ENCODE measurements at regions not wholly inside any gene's neighbourhood (a gene's known extent, or its start where the extent isn't known, plus 50 kb on each side); places are given as distances from the start of the nearest gene placed in this dataset.

DNA sequence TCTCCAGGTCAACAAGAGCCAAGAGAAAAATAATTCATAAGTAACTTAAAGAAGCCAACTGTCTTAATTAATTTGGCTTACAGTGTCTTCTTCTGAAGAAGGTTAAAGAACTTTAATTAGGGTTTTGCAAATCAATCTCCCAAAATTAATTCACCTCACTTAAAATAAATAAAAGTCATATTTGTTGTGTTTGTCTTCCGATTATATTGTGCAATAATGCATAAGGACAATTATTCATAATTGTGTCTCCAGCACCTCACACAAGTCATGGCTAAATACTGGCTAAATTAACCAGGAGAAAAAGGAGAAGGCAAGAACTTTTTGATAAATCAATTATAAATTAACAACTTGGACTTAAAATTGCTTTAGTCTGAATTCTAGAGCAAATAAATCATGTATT, 899.0 kb upstream of the NR2F2 start:
- Histone ChIP-seq H3K36me3 (ENCODE audit: insufficient read depth, low read length) (no peaks in the 10 kb centered on the region), H3K9ac (ENCODE audit: low read depth, low read length) (no peak overlapping the region), H3K4me1 (ENCODE audit: insufficient read depth, low read length) (no peaks in the 10 kb centered on the region), H3K9me3 (ENCODE audit: control insufficient read depth, insufficient read depth, low read length) (no peaks in the 10 kb centered on the region)

DNA sequence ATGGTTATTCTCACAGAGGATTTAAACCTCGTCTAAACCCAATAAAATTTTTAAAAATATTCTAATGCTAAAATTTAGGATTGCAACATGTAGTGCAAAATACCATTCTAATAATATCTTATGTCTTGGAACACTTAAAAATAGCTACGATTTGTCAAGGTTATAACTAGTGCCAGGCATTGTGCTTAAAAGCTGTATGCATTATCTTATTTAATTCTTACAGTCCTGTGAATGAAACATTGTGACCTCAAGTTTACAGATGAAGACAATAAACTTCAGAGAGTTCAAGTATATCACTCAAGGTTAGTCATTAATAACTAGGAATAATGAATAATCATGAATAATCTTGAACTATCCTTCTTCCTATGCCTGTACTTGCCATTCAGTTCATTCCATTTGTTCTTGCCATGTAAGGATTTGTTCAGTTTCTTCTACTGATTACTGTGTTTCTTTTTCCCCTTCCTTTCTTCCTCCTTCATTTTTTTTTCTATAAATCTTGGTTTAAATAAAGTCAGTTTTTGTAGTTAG, 897.6 kb upstream of the NR2F2 start:
- Histone ChIP-seq H3K9ac (ENCODE audit: low read depth, low read length) (no peak overlapping the region), H3K4me1 (ENCODE audit: insufficient read depth, low read length) (no peaks in the 10 kb centered on the region), H3K9me3 (ENCODE audit: control insufficient read depth, insufficient read depth, low read length) (no peaks in the 10 kb centered on the region), H3K36me3 (ENCODE audit: insufficient read depth, low read length) (no peaks in the 10 kb centered on the region)

DNA sequence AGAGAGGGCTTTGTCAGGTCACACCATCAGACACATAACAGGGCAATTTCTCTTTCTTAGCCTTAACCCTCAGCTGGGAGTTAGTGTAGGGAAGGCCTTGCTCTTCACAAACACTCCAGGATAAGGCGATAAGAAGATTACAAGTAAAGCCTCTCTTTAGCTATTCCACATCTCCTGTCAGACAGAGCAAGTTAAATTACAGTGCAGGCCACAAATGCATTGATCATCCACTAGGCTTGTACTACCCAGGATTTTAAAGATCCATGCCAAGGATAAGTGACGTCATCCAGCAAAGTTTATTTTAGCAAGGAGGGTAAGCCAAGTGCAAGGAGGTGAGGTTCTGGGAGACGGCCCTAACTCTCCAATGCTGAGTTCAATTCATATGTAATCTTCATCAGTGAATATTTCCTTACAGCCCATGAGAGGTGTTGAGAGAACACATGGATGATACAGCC, 890.6 kb upstream of the NR2F2 start:
- H3K9me3 ChIP-seq (ENCODE audit: control insufficient read depth, insufficient read depth, low read length): no peaks in the 10 kb centered on the region
- H3K9ac ChIP-seq (ENCODE audit: low read depth, low read length): no peak overlapping the region
- H3K36me3 ChIP-seq (ENCODE audit: insufficient read depth, low read length): no peaks in the 10 kb centered on the region
- no peaks in the 10 kb centered on the region for H3K4me1 ChIP-seq (ENCODE audit: insufficient read depth, low read length)

DNA sequence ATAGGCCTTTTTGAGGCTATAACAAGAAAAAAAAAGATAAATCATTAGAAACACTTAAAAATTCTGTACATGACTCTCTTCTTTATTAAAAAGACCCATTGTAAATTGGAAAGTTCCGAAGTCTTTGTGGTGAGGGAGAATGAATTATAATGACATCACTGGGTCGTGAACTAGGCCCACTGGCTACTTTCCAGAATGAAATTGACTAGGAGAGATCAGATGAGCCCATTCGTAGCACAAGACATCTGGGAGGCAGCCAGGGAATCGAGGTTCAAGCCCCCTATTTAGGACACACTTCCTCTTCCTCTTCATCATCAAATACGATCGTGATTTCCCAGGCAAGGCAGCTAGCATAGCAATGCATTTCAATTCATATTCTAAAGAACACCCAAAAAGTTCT, 889.8 kb upstream of the NR2F2 start:
- no peak overlapping the region for H3K9ac ChIP-seq (ENCODE audit: low read depth, low read length)
- no peaks in the 10 kb centered on the region for H3K4me1 ChIP-seq (ENCODE audit: insufficient read depth, low read length)
- H3K9me3 ChIP-seq (ENCODE audit: control insufficient read depth, insufficient read depth, low read length): no peaks in the 10 kb centered on the region
- H3K36me3 ChIP-seq (ENCODE audit: insufficient read depth, low read length): no peaks in the 10 kb centered on the region

DNA sequence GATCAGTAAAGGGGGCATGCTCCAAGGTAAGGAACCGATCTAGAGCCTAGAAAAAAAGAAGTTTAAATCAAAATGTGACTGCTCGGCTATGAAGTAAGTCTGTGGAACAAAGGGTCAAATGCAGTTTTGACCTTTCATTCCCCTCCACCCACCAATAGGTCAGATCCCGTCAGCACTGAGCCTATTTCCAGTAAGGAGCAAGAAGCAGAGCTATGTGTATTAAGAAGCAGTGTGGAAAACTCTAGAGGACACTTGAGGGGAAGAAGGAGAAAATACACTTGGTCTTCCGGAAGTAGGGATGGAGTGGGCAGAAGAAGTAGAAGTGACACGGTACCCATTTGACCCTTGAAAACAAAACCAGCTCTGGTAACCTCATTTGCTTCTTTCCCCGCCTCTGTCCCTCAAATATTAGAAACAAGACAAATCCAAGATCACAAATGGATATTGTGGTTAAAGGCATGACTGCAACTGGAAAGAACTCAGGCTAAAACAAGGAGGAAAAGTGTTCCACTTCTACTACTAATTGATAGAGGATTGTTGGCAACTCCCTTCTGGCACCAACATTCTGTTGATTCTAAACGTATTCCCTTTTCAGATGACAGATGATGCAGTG, 888.3 kb upstream of the NR2F2 start:
- H3K9ac ChIP-seq (ENCODE audit: low read depth, low read length): no peak overlapping the region
- H3K9me3 ChIP-seq (ENCODE audit: control insufficient read depth, insufficient read depth, low read length): no peaks in the 10 kb centered on the region
- H3K4me1 ChIP-seq (ENCODE audit: insufficient read depth, low read length): no peaks in the 10 kb centered on the region
- no peaks in the 10 kb centered on the region for H3K36me3 ChIP-seq (ENCODE audit: insufficient read depth, low read length)

DNA sequence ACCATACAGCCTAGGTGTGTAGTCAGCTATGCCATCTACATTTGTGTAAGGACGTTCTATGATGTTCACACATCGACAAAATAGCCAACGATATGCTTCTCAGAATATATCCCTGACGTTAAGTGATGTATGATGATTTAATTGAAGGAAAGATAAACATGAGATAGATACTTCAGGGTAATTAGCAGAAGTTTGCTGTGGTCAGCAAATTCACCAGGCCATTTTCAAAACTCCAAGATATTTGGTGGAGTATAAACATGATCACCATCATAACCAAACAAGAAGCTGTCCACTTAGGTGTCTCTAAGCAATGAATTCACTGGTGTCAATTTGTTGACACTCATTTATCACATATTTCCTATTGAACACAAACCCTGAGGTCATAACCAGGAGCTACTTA, 885.6 kb upstream of the NR2F2 start:
- Histone ChIP-seq H3K4me1 (ENCODE audit: insufficient read depth, low read length) (no peaks in the 10 kb centered on the region), H3K36me3 (ENCODE audit: insufficient read depth, low read length) (no peaks in the 10 kb centered on the region), H3K9ac (ENCODE audit: low read depth, low read length) (no peak overlapping the region), H3K9me3 (ENCODE audit: control insufficient read depth, insufficient read depth, low read length) (no peaks in the 10 kb centered on the region)

DNA sequence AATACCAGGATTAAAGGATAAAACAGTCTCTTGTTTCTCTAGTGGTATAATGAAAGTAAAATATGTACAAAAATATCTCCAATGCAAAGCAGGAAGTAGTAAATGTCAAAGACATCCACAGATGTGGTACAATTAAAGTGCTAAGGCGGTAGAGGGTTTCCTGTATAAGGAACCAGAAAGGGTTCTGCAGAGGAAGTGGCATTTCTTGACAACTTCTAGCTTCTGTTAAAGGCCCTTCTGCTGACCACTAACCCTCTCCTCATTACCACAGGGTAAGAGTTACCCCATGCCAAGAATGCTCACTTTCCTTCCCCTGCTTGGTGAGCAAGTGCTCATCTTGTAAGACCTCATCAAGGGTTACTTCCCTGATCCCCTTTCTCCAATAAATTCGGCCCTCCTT, 883.6 kb upstream of the NR2F2 start:
- H3K9me3 ChIP-seq (ENCODE audit: control insufficient read depth, insufficient read depth, low read length): no peaks in the 10 kb centered on the region
- no peak overlapping the region for H3K9ac ChIP-seq (ENCODE audit: low read depth, low read length)
- no peaks in the 10 kb centered on the region for H3K36me3 ChIP-seq (ENCODE audit: insufficient read depth, low read length)
- no peaks in the 10 kb centered on the region for H3K4me1 ChIP-seq (ENCODE audit: insufficient read depth, low read length)

DNA sequence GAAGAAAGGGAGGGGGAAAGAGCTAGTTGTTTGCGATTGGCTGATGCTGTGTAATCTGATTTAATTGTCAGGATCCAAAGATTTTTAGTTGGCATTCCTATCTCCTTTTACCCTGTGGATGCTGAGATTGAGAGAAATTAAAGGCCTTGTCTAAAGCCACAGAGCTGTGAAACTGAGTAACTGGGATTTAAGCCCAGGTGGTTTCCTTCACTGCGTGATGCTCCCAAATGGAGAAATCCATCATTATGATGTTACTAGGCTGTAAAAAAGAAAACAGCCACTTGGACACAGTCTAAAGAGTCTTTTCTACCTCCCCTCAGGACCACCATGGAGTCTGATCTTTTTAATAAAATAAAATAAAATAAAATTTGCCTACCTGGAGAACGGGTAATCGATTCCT, 883.0 kb upstream of the NR2F2 start:
- Histone ChIP-seq H3K9me3 (ENCODE audit: control insufficient read depth, insufficient read depth, low read length) (no peaks in the 10 kb centered on the region), H3K9ac (ENCODE audit: low read depth, low read length) (no peak overlapping the region), H3K4me1 (ENCODE audit: insufficient read depth, low read length) (no peaks in the 10 kb centered on the region), H3K36me3 (ENCODE audit: insufficient read depth, low read length) (no peaks in the 10 kb centered on the region)

DNA sequence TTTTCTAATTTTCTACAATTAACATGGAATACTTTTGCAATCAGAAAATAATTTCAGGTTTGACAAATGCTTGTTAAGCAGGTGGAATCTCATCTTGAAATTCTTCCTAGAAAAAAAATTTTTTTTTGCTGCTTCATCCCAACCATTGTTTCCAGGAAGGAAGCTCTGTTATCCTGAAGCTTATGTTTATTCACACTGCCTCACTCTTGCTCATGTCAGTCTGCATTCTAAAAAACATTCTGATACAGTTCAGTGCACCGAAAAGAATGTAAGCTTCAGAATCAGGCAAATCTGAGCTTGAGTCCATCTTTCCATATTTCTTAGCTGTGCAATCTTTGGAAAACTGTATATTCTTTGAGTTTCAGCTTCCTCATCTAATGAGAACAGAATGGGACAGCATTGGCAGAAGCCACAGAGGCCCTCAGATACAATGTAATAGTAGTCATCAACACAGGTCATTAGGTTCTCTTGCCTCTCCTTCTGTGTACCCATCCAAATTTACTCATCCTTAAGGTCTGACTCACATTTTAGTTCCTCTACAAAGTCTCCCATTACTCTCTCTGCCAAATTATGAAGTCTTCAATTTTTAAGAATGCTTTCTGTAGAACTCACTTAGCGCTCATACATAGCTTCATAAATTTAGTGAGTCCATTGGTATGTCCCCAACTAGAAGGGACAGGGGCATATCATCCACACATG, 881.8 kb upstream of the NR2F2 start:
- no peak overlapping the region for H3K9ac ChIP-seq (ENCODE audit: low read depth, low read length)
- H3K36me3 ChIP-seq (ENCODE audit: insufficient read depth, low read length): no peaks in the 10 kb centered on the region
- H3K9me3 ChIP-seq (ENCODE audit: control insufficient read depth, insufficient read depth, low read length): no peaks in the 10 kb centered on the region
- H3K4me1 ChIP-seq (ENCODE audit: insufficient read depth, low read length): no peaks in the 10 kb centered on the region

DNA sequence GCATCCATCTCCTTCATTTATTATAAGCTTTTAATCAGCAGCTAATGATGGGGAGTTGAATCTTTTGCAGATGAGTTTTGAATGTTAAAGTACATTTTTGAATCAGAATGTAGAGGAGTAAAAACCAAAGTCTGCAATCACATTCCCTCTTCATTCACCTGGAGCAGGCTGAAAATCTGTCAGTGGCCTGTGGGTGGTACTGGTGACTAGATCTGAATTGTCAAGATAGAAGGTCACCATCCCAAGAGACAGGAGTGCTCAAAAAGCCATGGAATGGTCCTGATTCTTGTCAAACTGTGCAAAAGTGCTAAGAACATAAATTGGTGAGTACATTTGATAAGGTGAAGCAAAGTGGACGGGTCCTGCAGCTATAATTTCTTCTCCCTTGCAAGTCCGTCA, 881.3 kb upstream of the NR2F2 start:
- H3K9me3 ChIP-seq (ENCODE audit: control insufficient read depth, insufficient read depth, low read length): no peaks in the 10 kb centered on the region
- H3K36me3 ChIP-seq (ENCODE audit: insufficient read depth, low read length): no peaks in the 10 kb centered on the region
- H3K4me1 ChIP-seq (ENCODE audit: insufficient read depth, low read length): no peaks in the 10 kb centered on the region

DNA sequence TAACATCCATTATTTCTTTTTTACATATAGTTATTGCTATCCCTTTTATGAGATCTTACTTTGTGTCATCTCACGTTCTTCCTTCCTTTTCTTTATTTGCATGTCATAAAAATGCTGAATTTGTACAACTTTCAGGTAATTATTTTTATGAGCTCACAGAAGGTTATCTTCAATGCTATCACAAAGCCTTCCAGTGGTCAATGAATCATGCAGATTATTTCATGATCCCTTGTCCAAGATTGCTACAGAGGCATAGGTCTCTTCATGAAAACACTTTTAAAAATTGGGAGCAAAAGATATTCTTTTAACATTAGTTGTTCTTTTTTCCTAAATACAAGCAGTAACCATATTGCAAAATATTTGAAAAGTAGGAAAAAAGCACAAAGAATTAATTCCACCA, 880.1 kb upstream of the NR2F2 start:
- no peak overlapping the region for H3K9ac ChIP-seq (ENCODE audit: low read depth, low read length)

More for the DNA sequence above, 881.3 kb upstream of the NR2F2 start:
- H3K9ac ChIP-seq (ENCODE audit: low read depth, low read length): no peak overlapping the region

DNA sequence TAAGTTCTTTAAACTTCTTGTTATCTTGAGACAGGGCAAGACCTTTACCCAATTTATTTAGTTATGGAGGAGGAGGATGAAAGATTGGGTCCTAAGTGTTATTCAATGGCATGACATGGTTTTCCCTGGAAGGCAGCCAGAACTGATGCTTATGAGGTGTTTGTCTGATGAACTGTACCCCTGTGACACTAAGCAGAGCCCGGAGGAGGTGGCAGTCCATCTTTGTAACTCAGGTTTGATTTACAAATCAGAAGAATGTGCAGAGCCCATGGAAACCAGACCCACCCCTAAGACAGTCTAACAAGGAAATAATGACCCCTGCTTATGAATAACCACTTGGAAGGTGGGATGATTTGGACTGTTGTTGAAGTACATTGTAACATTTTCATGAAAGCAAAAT, 878.6 kb upstream of the NR2F2 start:
- H3K36me3 ChIP-seq (ENCODE audit: insufficient read depth, low read length): no peaks in the 10 kb centered on the region
- H3K4me1 ChIP-seq (ENCODE audit: insufficient read depth, low read length): peaks cover 4% of the 10 kb centered on the region; the same call in 1 of the 2 replicates
- H3K9me3 ChIP-seq (ENCODE audit: control insufficient read depth, insufficient read depth, low read length): no peaks in the 10 kb centered on the region
- H3K9ac ChIP-seq (ENCODE audit: low read depth, low read length): no peak overlapping the region

More for the DNA sequence above, 880.1 kb upstream of the NR2F2 start:
- no peaks in the 10 kb centered on the region for H3K36me3 ChIP-seq (ENCODE audit: insufficient read depth, low read length)
- no peaks in the 10 kb centered on the region for H3K4me1 ChIP-seq (ENCODE audit: insufficient read depth, low read length)
- H3K9me3 ChIP-seq (ENCODE audit: control insufficient read depth, insufficient read depth, low read length): no peaks in the 10 kb centered on the region

DNA sequence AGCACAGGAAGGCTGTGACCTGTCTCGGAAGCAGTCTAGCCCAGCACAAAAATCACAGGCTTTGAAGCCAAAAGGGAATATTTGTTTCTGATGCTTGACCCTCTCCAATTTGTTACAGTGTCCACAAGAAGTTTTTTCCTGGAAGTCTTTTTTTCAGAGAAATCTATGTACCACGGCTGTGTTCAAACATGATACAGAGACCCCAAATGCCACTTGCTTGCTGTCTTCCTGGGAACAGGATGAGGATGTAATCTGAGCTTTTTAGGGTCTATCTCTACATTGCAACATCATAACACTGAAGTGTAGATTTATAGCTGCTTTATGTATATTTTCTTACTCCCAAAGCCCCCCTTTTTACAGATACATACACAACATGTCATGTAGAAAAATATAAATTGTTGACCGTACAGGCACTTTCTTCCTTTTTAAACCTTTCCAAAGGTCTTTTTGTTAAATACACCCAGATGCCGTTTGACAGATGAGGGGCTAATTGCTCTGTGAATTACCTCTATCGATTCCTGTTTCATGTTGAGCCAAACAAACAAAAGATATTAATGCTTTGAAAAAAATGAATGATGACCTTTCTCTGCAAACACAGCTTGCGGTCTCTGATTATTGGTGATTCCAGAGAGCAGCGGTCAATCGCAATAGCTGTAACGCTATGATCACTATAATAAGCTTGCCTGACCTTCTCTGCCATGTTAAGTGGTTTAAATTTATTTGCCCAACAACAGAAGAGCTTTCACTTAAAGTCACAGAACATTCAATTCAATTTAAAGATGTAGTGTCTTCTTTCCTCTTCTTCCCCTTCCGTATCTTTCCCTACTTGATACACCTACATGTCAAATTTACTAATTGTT, 875.9 kb upstream of the NR2F2 start:
- H3K9ac ChIP-seq (ENCODE audit: low read depth, low read length): no peak overlapping the region
- peaks cover 4% of the 10 kb centered on the region; the same call in 1 of the 2 replicates for H3K4me1 ChIP-seq (ENCODE audit: insufficient read depth, low read length)
- no peaks in the 10 kb centered on the region for H3K9me3 ChIP-seq (ENCODE audit: control insufficient read depth, insufficient read depth, low read length)
- no peaks in the 10 kb centered on the region for H3K36me3 ChIP-seq (ENCODE audit: insufficient read depth, low read length)

DNA sequence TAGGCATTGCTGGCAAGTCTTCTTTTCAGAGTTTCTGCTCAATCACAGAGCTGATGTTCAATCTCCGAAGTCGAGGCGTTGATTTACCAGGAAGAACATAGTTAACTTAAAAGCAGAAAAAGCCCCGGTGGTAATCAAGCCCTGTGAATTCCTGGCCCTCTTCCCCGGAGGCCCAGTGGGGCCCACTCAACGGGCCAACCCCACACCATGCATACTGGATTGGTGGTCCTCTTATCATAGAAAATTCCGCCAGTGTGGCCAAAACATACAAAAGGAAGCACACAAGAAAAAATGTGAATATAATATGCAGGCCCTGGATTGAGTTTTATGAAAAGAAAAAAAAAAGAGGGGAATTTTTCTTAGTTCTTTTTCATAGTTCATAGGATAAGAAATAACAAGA, 873.0 kb upstream of the NR2F2 start:
- H3K9me3 ChIP-seq (ENCODE audit: control insufficient read depth, insufficient read depth, low read length): no peaks in the 10 kb centered on the region
- H3K36me3 ChIP-seq (ENCODE audit: insufficient read depth, low read length): no peaks in the 10 kb centered on the region
- H3K4me1 ChIP-seq (ENCODE audit: insufficient read depth, low read length): peaks cover 4% of the 10 kb centered on the region; the same call in 1 of the 2 replicates
- no peak overlapping the region for H3K9ac ChIP-seq (ENCODE audit: low read depth, low read length)
